HL-60 (cell line): ENCODE measurements at regions not wholly inside any gene's neighbourhood (a gene's known extent, or its start where the extent isn't known, plus 50 kb on each side); places are given as distances from the start of the nearest gene placed in this dataset.

Experiments used
- DNase-seq, 2 experiments: peaks; one replicate each; pipeline ENCODE4 v3.0.0-alpha.2; 2010 to 2020; ENCODE audit warnings: low read depth in 1 of 2, low spot score in 1 of 2
- H3K27ac ChIP-seq: fragments of 250-450 bp; sonication (Bioruptor Pico); replicated peaks from 2 replicates; pipeline ENCODE4 v1.5.1; 2020; ENCODE audit warnings: mild to moderate bottlenecking, moderate library complexity
- H3K27me3 ChIP-seq: fragments of 250-450 bp; sonication (Bioruptor Pico); 2 replicates; pipeline ENCODE4 v1.5.1; 2021; ENCODE audit warnings: mild to moderate bottlenecking, moderate library complexity; ENCODE audit not compliant: insufficient read depth, poor library complexity, severe bottlenecking
- H3K4me3 ChIP-seq: replicated peaks from 2 replicates; pipeline ENCODE4 v1.5.1; 2011; ENCODE audit warnings: mild to moderate bottlenecking, control low read depth, low read length; ENCODE audit not compliant: insufficient read depth
- GABPA ChIP-seq: IDR thresholded peaks from 2 replicates; pipeline ENCODE4 v1.6.1; 2012; ENCODE audit warnings: low read depth
- POLR2AphosphoS5 ChIP-seq: IDR thresholded peaks from 2 replicates; pipeline ENCODE4 v1.6.1; 2012; ENCODE audit warnings: low read depth
- SPI1 ChIP-seq: IDR thresholded peaks from 2 replicates; pipeline ENCODE4 v1.6.1; 2012; ENCODE audit warnings: low read depth, mild to moderate bottlenecking, borderline replicate concordance
- TF ChIP-seq, protein P1 (sequence below): IDR thresholded peaks from 2 replicates; pipeline ENCODE4 v1.6.1; 2012; ENCODE audit warnings: low read depth; ENCODE audit not compliant: insufficient replicate concordance
- TF ChIP-seq, protein P2 (sequence below): IDR thresholded peaks from one replicate; pipeline ENCODE4 v1.5.1; 2011; ENCODE audit warnings: low read length, control low read depth, inconsistent platforms; ENCODE audit not compliant: insufficient read depth

DNA sequence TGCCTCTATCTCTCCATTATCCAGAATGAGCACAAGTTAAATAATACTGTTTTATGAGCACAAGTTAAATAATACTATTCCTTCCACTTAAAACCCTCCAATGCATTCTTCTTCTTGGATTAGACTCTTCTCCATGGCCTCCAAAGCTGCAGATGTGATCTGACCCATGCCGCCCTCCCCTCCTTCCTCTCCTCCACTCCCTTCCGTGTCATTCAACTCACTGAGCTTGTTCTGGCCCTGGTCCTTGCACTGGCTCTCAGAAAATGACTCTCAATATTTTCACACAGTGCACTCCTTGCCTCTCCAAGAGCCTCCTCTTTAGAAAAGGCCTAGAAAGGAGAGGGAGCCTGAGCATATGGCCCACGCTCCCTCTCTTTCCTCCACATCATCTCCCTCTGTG is 125.0 kb upstream of the CD93 start:
- DNase-seq = no peak
- no peak overlapping the region for H3K27ac ChIP-seq
- no peaks in the 10 kb centered on the region for H3K27me3 ChIP-seq
- H3K4me3 ChIP-seq = no peak overlapping the region
- TF ChIP-seq GABPA (no peak), SPI1 (no peak)
- TF ChIP-seq, protein P1, sequence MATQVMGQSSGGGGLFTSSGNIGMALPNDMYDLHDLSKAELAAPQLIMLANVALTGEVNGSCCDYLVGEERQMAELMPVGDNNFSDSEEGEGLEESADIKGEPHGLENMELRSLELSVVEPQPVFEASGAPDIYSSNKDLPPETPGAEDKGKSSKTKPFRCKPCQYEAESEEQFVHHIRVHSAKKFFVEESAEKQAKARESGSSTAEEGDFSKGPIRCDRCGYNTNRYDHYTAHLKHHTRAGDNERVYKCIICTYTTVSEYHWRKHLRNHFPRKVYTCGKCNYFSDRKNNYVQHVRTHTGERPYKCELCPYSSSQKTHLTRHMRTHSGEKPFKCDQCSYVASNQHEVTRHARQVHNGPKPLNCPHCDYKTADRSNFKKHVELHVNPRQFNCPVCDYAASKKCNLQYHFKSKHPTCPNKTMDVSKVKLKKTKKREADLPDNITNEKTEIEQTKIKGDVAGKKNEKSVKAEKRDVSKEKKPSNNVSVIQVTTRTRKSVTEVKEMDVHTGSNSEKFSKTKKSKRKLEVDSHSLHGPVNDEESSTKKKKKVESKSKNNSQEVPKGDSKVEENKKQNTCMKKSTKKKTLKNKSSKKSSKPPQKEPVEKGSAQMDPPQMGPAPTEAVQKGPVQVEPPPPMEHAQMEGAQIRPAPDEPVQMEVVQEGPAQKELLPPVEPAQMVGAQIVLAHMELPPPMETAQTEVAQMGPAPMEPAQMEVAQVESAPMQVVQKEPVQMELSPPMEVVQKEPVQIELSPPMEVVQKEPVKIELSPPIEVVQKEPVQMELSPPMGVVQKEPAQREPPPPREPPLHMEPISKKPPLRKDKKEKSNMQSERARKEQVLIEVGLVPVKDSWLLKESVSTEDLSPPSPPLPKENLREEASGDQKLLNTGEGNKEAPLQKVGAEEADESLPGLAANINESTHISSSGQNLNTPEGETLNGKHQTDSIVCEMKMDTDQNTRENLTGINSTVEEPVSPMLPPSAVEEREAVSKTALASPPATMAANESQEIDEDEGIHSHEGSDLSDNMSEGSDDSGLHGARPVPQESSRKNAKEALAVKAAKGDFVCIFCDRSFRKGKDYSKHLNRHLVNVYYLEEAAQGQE = no peak
- TF ChIP-seq, protein P2, sequence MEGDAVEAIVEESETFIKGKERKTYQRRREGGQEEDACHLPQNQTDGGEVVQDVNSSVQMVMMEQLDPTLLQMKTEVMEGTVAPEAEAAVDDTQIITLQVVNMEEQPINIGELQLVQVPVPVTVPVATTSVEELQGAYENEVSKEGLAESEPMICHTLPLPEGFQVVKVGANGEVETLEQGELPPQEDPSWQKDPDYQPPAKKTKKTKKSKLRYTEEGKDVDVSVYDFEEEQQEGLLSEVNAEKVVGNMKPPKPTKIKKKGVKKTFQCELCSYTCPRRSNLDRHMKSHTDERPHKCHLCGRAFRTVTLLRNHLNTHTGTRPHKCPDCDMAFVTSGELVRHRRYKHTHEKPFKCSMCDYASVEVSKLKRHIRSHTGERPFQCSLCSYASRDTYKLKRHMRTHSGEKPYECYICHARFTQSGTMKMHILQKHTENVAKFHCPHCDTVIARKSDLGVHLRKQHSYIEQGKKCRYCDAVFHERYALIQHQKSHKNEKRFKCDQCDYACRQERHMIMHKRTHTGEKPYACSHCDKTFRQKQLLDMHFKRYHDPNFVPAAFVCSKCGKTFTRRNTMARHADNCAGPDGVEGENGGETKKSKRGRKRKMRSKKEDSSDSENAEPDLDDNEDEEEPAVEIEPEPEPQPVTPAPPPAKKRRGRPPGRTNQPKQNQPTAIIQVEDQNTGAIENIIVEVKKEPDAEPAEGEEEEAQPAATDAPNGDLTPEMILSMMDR = no peak

- Histone ChIP-seq H3K27ac (no peak overlapping the region), H3K27me3 (no peaks in the 10 kb centered on the region), H3K4me3 (no peak overlapping the region)
- TF ChIP-seq SPI1 (no peak), POLR2AphosphoS5 (no peak), GABPA (no peak)
- TF ChIP-seq, protein P1 = no peak
- TF ChIP-seq, protein P2 = no peak
- no peak for DNase-seq
Observed at GRCh38 chr20:23207826-23208540, 121.9 kb upstream of the CD93 start.

DNA sequence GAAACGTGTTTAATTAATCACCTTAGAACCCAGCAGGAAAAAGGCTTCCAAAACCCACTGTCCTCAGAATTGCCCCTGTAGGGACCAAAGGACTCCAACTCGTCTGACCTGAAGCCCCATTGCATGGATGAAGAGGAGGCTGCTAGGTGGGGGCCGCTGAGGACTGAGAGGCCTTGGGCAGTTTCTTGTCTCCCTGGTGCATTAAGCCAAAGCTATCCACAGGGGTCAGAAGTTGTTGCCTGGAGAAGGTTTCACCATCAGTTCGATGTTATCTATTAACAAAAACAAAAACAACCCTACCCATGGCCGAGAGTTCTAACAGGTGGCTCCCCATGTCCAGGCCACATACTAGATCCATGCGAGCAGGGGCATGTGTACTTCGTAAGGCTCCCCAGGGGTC is 120.9 kb upstream of the CD93 start:
- no peak overlapping the region for H3K4me3 ChIP-seq
- no peak for DNase-seq
- no peaks in the 10 kb centered on the region for H3K27me3 ChIP-seq
- TF ChIP-seq POLR2AphosphoS5 = no peak
- TF ChIP-seq, protein P1 = no peak
- H3K27ac ChIP-seq = no peak overlapping the region
